PC-9 (cell line): ENCODE measurements at regions not wholly inside any gene's neighbourhood (a gene's known extent, or its start where the extent isn't known, plus 50 kb on each side); places are given as distances from the start of the nearest gene placed in this dataset.

ENCODE experiments used
- BruUV-seq: library from RNA; stranded (reverse); fragments of 400-500 nt; replicated peaks from 2 replicates; lab custom pipeline; 2021; lab: Mats Ljungman, UMichigan
- CTCF ChIA-PET: fragments of 300-600 bp; sonication (Branson Sonifier 250); formaldehyde crosslinking; loops from one replicate; lab custom pipeline; 2022; ENCODE audit warnings: antibody characterized with exemption; lab: Charles Lee
- POLR2A ChIA-PET: fragments of 300-600 bp; sonication (Branson Sonifier 250); formaldehyde crosslinking; loops from one replicate; lab custom pipeline; 2022; ENCODE audit warnings: antibody characterized with exemption; ENCODE audit not compliant: unreplicated experiment; lab: Charles Lee
- DNase-seq, 2 experiments: peaks; one replicate each; pipeline versions ENCODE4 v3.0.0 to v3.0.0-alpha.2; 2015 to 2022; ENCODE audit warnings: mixed read lengths in 1 of 2
- H2AFZ ChIP-seq: fragments of 200-600 bp; sonication (generic); 2 replicates; pipeline ENCODE4 v1.8.1; 2017; ENCODE audit warnings: antibody characterized with exemption
- H3F3A ChIP-seq: fragments of 200-600 bp; sonication (generic); 2 replicates; pipeline ENCODE4 v1.8.1; 2017; ENCODE audit warnings: antibody characterized with exemption, mild to moderate bottlenecking, low read depth; ENCODE audit not compliant: insufficient read depth
- H3K27ac ChIP-seq: fragments of 200-600 bp; sonication (generic); 2 replicates; pipeline ENCODE4 v1.6.1; 2016; ENCODE audit warnings: mixed run types
- H3K27me3 ChIP-seq: fragments of 200-600 bp; sonication (generic); 2 replicates; pipeline ENCODE4 v1.6.1; 2016; ENCODE audit warnings: low read depth, mixed run types; ENCODE audit not compliant: insufficient read depth
- H3K36me3 ChIP-seq: fragments of 200-600 bp; sonication (generic); 2 replicates; pipeline ENCODE4 v1.6.1; 2016; ENCODE audit warnings: low read depth, mixed run types
- H3K4me1 ChIP-seq: fragments of 200-600 bp; sonication (generic); replicated peaks from 2 replicates; pipeline ENCODE4 v1.6.1; 2016; ENCODE audit warnings: mixed run types; ENCODE audit not compliant: insufficient read depth
- H3K4me2 ChIP-seq: fragments of 200-600 bp; sonication (generic); 2 replicates; pipeline ENCODE4 v1.6.1; 2017; ENCODE audit warnings: mixed run types
- H3K4me3 ChIP-seq: fragments of 200-600 bp; sonication (generic); 2 replicates; pipeline ENCODE4 v1.6.1; 2016; ENCODE audit warnings: mixed run types
- H3K79me2 ChIP-seq: fragments of 200-600 bp; sonication (generic); 2 replicates; pipeline ENCODE4 v1.6.1; 2017; ENCODE audit warnings: low read depth, mixed run types
- H3K9me2 ChIP-seq: fragments of 200-600 bp; sonication (generic); 2 replicates; pipeline ENCODE4 v1.8.1; 2017; ENCODE audit warnings: mild to moderate bottlenecking; ENCODE audit not compliant: insufficient read depth
- H3K9me3 ChIP-seq: fragments of 200-600 bp; sonication (generic); 2 replicates; pipeline ENCODE4 v1.8.1; 2016; ENCODE audit warnings: low read depth; ENCODE audit not compliant: insufficient read depth
- H4K20me1 ChIP-seq: fragments of 200-600 bp; sonication (generic); 2 replicates; pipeline ENCODE4 v1.8.1; 2017; ENCODE audit not compliant: insufficient read depth
- CTCF ChIP-seq: fragments of 200-600 bp; sonication (generic); conservative IDR thresholded peaks from 2 replicates; pipeline ENCODE4 v1.6.1; 2017; ENCODE audit warnings: mixed run types, antibody characterized with exemption, mild to moderate bottlenecking, moderate library complexity
- EZH2 ChIP-seq: fragments of 200-600 bp; sonication (generic); IDR thresholded peaks from 2 replicates; pipeline ENCODE4 v1.8.0; 2017; ENCODE audit warnings: antibody characterized with exemption, low read depth
- intact Hi-C: fragments of 100-400 bp; cut with micrococcal nuclease; formaldehyde crosslinking; loops from one replicate; pipeline ENCODE4 v1.10.0; 2022; ENCODE audit not compliant: unreplicated experiment

- CTCF ChIA-PET = no interaction called here
- TF ChIP-seq EZH2 = no peak
- TF ChIP-seq CTCF = no peak
- no TSS peak for BruUV-seq
Observed at GRCh38 chr4:116636917-116637316, 448.5 kb downstream of the TRAM1L1 start.

GRCh38 chr4:116632269-116632668, 453.1 kb downstream of the TRAM1L1 start:
- CTCF ChIA-PET = no interaction called here
- H3K9me3 ChIP-seq = no peaks in the 10 kb centered on the region
- intact Hi-C loops = no loop called here
- POLR2A ChIA-PET = no interaction called here
- H3K36me3 ChIP-seq = no peaks in the 10 kb centered on the region
- BruUV-seq = no TSS peak
- H3K4me1 ChIP-seq = no peaks in the 10 kb centered on the region
- no peak overlapping the region for H3K4me2 ChIP-seq
- H3K27ac ChIP-seq = no peak overlapping the region
- no peaks in the 10 kb centered on the region for H3K79me2 ChIP-seq
- H3K4me3 ChIP-seq = no peak overlapping the region
- no peak overlapping the region for H2AFZ ChIP-seq
- no peaks in the 10 kb centered on the region for H3K27me3 ChIP-seq
- H4K20me1 ChIP-seq = no peaks in the 10 kb centered on the region
- no peaks in the 10 kb centered on the region for H3K9me2 ChIP-seq
- DNase-seq = no peak
- H3F3A ChIP-seq = no peaks in the 10 kb centered on the region
- no peak for TF ChIP-seq CTCF
- no peak for TF ChIP-seq EZH2

More at GRCh38 chr4:116636917-116637316, 448.5 kb downstream of the TRAM1L1 start:
- Histone ChIP-seq H3K9me2 (no peaks in the 10 kb centered on the region), H4K20me1 (no peaks in the 10 kb centered on the region), H3K36me3 (no peaks in the 10 kb centered on the region), H3K79me2 (no peaks in the 10 kb centered on the region), H3K4me2 (no peak overlapping the region), H3K9me3 (no peaks in the 10 kb centered on the region), H3K27ac (no peak overlapping the region), H3K27me3 (no peaks in the 10 kb centered on the region), H3K4me1 (no peaks in the 10 kb centered on the region), H3F3A (no peaks in the 10 kb centered on the region), H2AFZ (no peak overlapping the region), H3K4me3 (no peak overlapping the region)
- POLR2A ChIA-PET = no interaction called here
- DNase-seq = no peak
- intact Hi-C loops = no loop called here

GRCh38 chr4:116628598-116628997, 456.8 kb downstream of the TRAM1L1 start:
- no peaks in the 10 kb centered on the region for H3K36me3 ChIP-seq
- no peaks in the 10 kb centered on the region for H3F3A ChIP-seq
- no TSS peak for BruUV-seq
- no peaks in the 10 kb centered on the region for H3K27me3 ChIP-seq
- intact Hi-C loops = no loop called here
- POLR2A ChIA-PET = no interaction called here
- H2AFZ ChIP-seq = no peak overlapping the region
- H3K4me2 ChIP-seq = no peak overlapping the region
- no peaks in the 10 kb centered on the region for H3K4me1 ChIP-seq
- no peaks in the 10 kb centered on the region for H4K20me1 ChIP-seq
- H3K27ac ChIP-seq = no peak overlapping the region
- CTCF ChIA-PET = no interaction called here
- H3K9me3 ChIP-seq = no peaks in the 10 kb centered on the region
- H3K9me2 ChIP-seq = no peaks in the 10 kb centered on the region
- H3K79me2 ChIP-seq = no peaks in the 10 kb centered on the region
- DNase-seq = no peak
- TF ChIP-seq CTCF = no peak
- TF ChIP-seq EZH2 = no peak
- no peak overlapping the region for H3K4me3 ChIP-seq
